ENCODE measurements at regions not wholly inside any gene's neighbourhood (a gene's known extent, or its start where the extent isn't known, plus 50 kb on each side); places are given as distances from the start of the nearest gene placed in this dataset.

DNA sequence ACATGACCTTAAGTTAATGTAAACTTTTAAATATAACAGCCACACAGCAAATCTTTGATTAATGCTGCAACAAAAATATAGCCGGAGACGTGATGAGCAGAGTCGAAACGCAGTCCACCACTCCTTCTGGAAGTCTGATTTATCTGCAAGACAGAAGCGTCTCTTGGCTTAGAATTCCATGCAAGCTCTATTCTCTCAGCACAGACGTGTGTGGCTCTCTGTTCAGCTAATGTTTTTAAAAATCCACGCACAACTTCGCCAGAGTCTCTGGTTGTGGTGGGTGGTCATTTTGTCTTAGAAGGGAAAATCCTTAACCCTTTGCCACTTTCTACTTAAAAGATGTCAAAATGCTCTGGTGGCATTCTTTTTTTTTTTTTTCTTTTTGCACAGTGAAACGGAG is 438.0 kb upstream of the MGMT start:
- H3K36me3 ChIP-seq (ENCODE audit: control insufficient read depth, low read length), result no peaks in the 10 kb centered on the region
- H3K4me1 ChIP-seq (ENCODE audit: control insufficient read depth, low read length), result no peaks in the 10 kb centered on the region
- H4K20me1 ChIP-seq (ENCODE audit: control insufficient read depth, insufficient read depth, low read depth, low read length), result no peaks in the 10 kb centered on the region
- no peaks in the 10 kb centered on the region for H3K9me2 ChIP-seq (replicated peaks; ENCODE audit: control insufficient read depth, low read length)
- no peak overlapping the region for H3K4me2 ChIP-seq (ENCODE audit: low read length)
- H3K79me2 ChIP-seq (ENCODE audit: control insufficient read depth, low read length), result no peaks in the 10 kb centered on the region
- H3K9me3 ChIP-seq (ENCODE audit: control insufficient read depth, insufficient read depth, low read length), result no peaks in the 10 kb centered on the region
- H3F3A ChIP-seq (ENCODE audit: control insufficient read depth, insufficient read depth), result no peaks in the 10 kb centered on the region
- no peak for TF ChIP-seq EZH2phosphoT487 (IDR thresholded peaks at IDR 0.05; ENCODE audit: borderline replicate concordance, low read length)
- TF ChIP-seq, protein P1, sequence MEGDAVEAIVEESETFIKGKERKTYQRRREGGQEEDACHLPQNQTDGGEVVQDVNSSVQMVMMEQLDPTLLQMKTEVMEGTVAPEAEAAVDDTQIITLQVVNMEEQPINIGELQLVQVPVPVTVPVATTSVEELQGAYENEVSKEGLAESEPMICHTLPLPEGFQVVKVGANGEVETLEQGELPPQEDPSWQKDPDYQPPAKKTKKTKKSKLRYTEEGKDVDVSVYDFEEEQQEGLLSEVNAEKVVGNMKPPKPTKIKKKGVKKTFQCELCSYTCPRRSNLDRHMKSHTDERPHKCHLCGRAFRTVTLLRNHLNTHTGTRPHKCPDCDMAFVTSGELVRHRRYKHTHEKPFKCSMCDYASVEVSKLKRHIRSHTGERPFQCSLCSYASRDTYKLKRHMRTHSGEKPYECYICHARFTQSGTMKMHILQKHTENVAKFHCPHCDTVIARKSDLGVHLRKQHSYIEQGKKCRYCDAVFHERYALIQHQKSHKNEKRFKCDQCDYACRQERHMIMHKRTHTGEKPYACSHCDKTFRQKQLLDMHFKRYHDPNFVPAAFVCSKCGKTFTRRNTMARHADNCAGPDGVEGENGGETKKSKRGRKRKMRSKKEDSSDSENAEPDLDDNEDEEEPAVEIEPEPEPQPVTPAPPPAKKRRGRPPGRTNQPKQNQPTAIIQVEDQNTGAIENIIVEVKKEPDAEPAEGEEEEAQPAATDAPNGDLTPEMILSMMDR (IDR thresholded peaks at IDR 0.05; ENCODE audit: low read depth, low read length, poor library complexity, severe bottlenecking), result no peak
- H3K27ac ChIP-seq (ENCODE audit: low read depth, low read length), result no peak overlapping the region
- H3K27me3 ChIP-seq (ENCODE audit: control insufficient read depth, low read length), result no peaks in the 10 kb centered on the region
- no peak overlapping the region for H3K4me3 ChIP-seq (ENCODE audit: low read length)

DNA sequence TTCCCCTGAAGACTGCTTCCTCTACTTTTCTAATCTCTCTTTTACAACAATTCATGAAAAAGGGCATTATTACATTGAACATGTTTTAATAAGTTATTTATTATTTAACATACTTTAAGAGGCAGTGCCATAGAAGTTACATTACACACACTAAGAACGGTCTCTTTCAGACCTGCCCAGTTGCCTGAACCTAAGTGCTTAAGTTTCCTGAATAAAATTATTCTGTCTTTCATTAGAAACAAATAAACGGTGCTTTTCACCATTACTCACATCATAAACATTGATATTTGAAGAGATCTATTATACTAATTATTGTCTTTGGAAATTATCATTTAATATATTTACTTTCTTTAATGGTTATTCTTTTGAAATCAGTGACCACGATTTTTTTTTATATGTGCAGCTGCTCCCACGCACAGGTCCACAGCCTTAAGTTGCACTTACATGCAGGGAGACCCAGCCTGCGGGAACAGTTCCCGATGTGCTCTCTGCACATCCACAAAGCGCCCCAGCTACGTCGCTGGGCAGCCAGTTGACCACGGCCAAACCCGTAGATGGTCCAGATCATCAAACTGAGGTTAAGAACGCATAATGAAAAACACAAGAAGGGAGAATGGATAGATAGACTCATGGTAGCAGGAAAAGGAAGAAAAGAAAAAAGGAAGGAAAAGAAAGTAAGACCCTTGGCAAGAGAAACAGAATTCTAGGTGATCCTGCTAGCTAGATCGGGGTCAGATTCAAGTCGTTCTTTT is 437.0 kb upstream of the MGMT start:
- H3K9me3 ChIP-seq (ENCODE audit: control insufficient read depth, insufficient read depth, low read length), result no peaks in the 10 kb centered on the region
- H4K20me1 ChIP-seq (ENCODE audit: control insufficient read depth, insufficient read depth, low read depth, low read length), result no peaks in the 10 kb centered on the region
- no peak overlapping the region for H3K4me2 ChIP-seq (ENCODE audit: low read length)
- H3K27ac ChIP-seq (ENCODE audit: low read depth, low read length), result no peak overlapping the region
- TF ChIP-seq EZH2phosphoT487 (IDR thresholded peaks at IDR 0.05; ENCODE audit: borderline replicate concordance, low read length), result no peak
- TF ChIP-seq, protein P1 (IDR thresholded peaks at IDR 0.05; ENCODE audit: low read depth, low read length, poor library complexity, severe bottlenecking), result no peak
- no peaks in the 10 kb centered on the region for H3K79me2 ChIP-seq (ENCODE audit: control insufficient read depth, low read length)
- no peaks in the 10 kb centered on the region for H3K4me1 ChIP-seq (ENCODE audit: control insufficient read depth, low read length)
- H3K36me3 ChIP-seq (ENCODE audit: control insufficient read depth, low read length), result no peaks in the 10 kb centered on the region
- no peaks in the 10 kb centered on the region for H3K27me3 ChIP-seq (ENCODE audit: control insufficient read depth, low read length)
- no peaks in the 10 kb centered on the region for H3F3A ChIP-seq (ENCODE audit: control insufficient read depth, insufficient read depth)
- no peaks in the 10 kb centered on the region for H3K9me2 ChIP-seq (replicated peaks; ENCODE audit: control insufficient read depth, low read length)
- H3K4me3 ChIP-seq (ENCODE audit: low read length), result no peak overlapping the region

DNA sequence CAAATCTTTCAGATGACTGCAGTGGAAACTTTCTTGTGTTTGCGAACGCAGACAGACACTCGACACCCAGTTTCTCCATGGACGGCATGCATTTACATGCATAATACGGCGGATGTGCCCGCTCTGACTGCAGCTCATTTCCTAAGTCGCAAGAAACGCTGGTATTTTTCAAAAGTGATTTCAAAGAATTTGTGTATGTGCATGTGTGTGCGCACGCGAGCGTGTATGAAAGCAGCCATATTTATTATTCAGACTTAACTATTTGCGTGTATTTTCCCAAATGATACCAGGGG is 436.5 kb upstream of the MGMT start:
- Histone ChIP-seq H3K4me1 (ENCODE audit: control insufficient read depth, low read length) (no peaks in the 10 kb centered on the region), H3K4me2 (ENCODE audit: low read length) (no peak overlapping the region), H3K27ac (ENCODE audit: low read depth, low read length) (no peak overlapping the region), H3K9me2 (replicated peaks; ENCODE audit: control insufficient read depth, low read length) (no peaks in the 10 kb centered on the region), H3K27me3 (ENCODE audit: control insufficient read depth, low read length) (peaks cover 2% of the 10 kb centered on the region; the same call in 1 of the 2 replicates), H3F3A (ENCODE audit: control insufficient read depth, insufficient read depth) (no peaks in the 10 kb centered on the region), H3K9me3 (ENCODE audit: control insufficient read depth, insufficient read depth, low read length) (no peaks in the 10 kb centered on the region), H4K20me1 (ENCODE audit: control insufficient read depth, insufficient read depth, low read depth, low read length) (no peaks in the 10 kb centered on the region), H3K4me3 (ENCODE audit: low read length) (no peak overlapping the region), H3K79me2 (ENCODE audit: control insufficient read depth, low read length) (no peaks in the 10 kb centered on the region), H3K36me3 (ENCODE audit: control insufficient read depth, low read length) (no peaks in the 10 kb centered on the region)
- TF ChIP-seq, protein P1 (IDR thresholded peaks at IDR 0.05; ENCODE audit: low read depth, low read length, poor library complexity, severe bottlenecking), result no peak
- TF ChIP-seq EZH2phosphoT487 (IDR thresholded peaks at IDR 0.05; ENCODE audit: borderline replicate concordance, low read length), result no peak

Data from DOHH2 (cell line).